ENCODE measurements at regions not wholly inside any gene's neighbourhood (a gene's known extent, or its start where the extent isn't known, plus 50 kb on each side); places are given as distances from the start of the nearest gene placed in this dataset.

- no peak for TF ChIP-seq CTCF (conservative IDR thresholded peaks at IDR 0.05)
- peaks cover 12% of the 10 kb centered on the region for H3K36me3 Mint-ChIP-seq (ENCODE audit: low read depth)
- H3K27ac Mint-ChIP-seq (ENCODE audit: unreplicated experiment), result no peak overlapping the region
- H3K27me3 Mint-ChIP-seq (ENCODE audit: low read depth), result no peaks in the 10 kb centered on the region
- H3K9me3 Mint-ChIP-seq, result peaks cover 24% of the 10 kb centered on the region
- H3K4me3 Mint-ChIP-seq, result no peak overlapping the region
- no peak for DNase-seq (ENCODE audit: low read depth, low spot score)
- H3K4me1 Mint-ChIP-seq, result no peaks in the 10 kb centered on the region
Observed at GRCh38 chr9:82231411-82231810, 242.8 kb downstream of the SPATA31D1 start.

GRCh38 chr9:82234160-82234943, 245.8 kb downstream of the SPATA31D1 start:
- Mint-ChIP-seq H3K4me1 (no peaks in the 10 kb centered on the region), H3K9me3 (peaks cover 21% of the 10 kb centered on the region), H3K27me3 (ENCODE audit: low read depth) (no peaks in the 10 kb centered on the region), H3K36me3 (ENCODE audit: low read depth) (peaks cover 9% of the 10 kb centered on the region), H3K4me3 (no peak overlapping the region), H3K27ac (ENCODE audit: unreplicated experiment) (no peak overlapping the region)
- no peak for TF ChIP-seq CTCF (conservative IDR thresholded peaks at IDR 0.05)
- DNase-seq (ENCODE audit: low read depth, low spot score), result no peak

GRCh38 chr9:82242285-82242963, 253.9 kb downstream of the SPATA31D1 start:
- no peaks in the 10 kb centered on the region for H3K27me3 Mint-ChIP-seq (ENCODE audit: low read depth)
- TF ChIP-seq CTCF (conservative IDR thresholded peaks at IDR 0.05), result no peak
- no peaks in the 10 kb centered on the region for H3K4me1 Mint-ChIP-seq
- H3K27ac Mint-ChIP-seq (ENCODE audit: unreplicated experiment), result no peak overlapping the region
- peaks cover 5% of the 10 kb centered on the region for H3K36me3 Mint-ChIP-seq (ENCODE audit: low read depth)
- H3K4me3 Mint-ChIP-seq, result no peak overlapping the region
- DNase-seq (ENCODE audit: low read depth, low spot score), result no peak
- peaks cover 10% of the 10 kb centered on the region for H3K9me3 Mint-ChIP-seq

- Mint-ChIP-seq H3K36me3 (ENCODE audit: low read depth) (no peaks in the 10 kb centered on the region), H3K27me3 (ENCODE audit: low read depth) (no peaks in the 10 kb centered on the region), H3K4me1 (no peaks in the 10 kb centered on the region), H3K27ac (ENCODE audit: unreplicated experiment) (no peak overlapping the region), H3K4me3 (no peak overlapping the region), H3K9me3 (no peaks in the 10 kb centered on the region)
- DNase-seq (ENCODE audit: low read depth, low spot score), result no peak
- TF ChIP-seq CTCF (conservative IDR thresholded peaks at IDR 0.05), result no peak
Observed at GRCh38 chr9:82247318-82247717, 258.7 kb downstream of the SPATA31D1 start.

GRCh38 chr9:82252116-82252515, 263.5 kb downstream of the SPATA31D1 start:
- Mint-ChIP-seq H3K27me3 (ENCODE audit: low read depth) (no peaks in the 10 kb centered on the region), H3K4me1 (peaks cover 16% of the 10 kb centered on the region), H3K27ac (ENCODE audit: unreplicated experiment) (no peak overlapping the region), H3K4me3 (no peak overlapping the region), H3K9me3 (no peaks in the 10 kb centered on the region), H3K36me3 (ENCODE audit: low read depth) (no peaks in the 10 kb centered on the region)
- no peak for DNase-seq (ENCODE audit: low read depth, low spot score)
- no peak for TF ChIP-seq CTCF (conservative IDR thresholded peaks at IDR 0.05)

All from neural crest cell (in vitro differentiated cells).